SK-N-SH (cell line): ENCODE measurements at regions not wholly inside any gene's neighbourhood (a gene's known extent, or its start where the extent isn't known, plus 50 kb on each side); places are given as distances from the start of the nearest gene placed in this dataset.

Experiments
- CTCF ChIA-PET: fragments of 300-600, 350-600 bp; formaldehyde crosslinking; extraction: SDS; loops from one replicate; lab custom pipeline; 2021; lab: Yijun Ruan, JAX
- POLR2A ChIA-PET: fragments of 350-600 bp; sonication (Branson Sonifier 250); formaldehyde crosslinking; extraction: SDS; loops from one replicate; lab custom pipeline; 2020; ENCODE audit warnings: antibody characterized with exemption, inconsistent platforms; lab: Yijun Ruan, JAX
- DNase-seq: peaks from one replicate; pipeline ENCODE4 v3.0.0; 2012
- H2AFZ ChIP-seq: fragments of 200-600 bp; sonication (generic); 2 replicates; pipeline ENCODE4 v1.8.1; 2016; ENCODE audit warnings: antibody characterized with exemption, mild to moderate bottlenecking, low read depth
- H3F3A ChIP-seq: fragments of 200-600 bp; sonication (generic); replicated peaks from 2 replicates; pipeline ENCODE3; 2016; ENCODE audit warnings: antibody characterized with exemption, mild to moderate bottlenecking; ENCODE audit not compliant: insufficient read depth
- H3K27ac ChIP-seq, 2 experiments: fragments of 200-500 bp in 1 of 2; fragments of 200-600 bp in 1 of 2; sonication (Bioruptor generic) in 1 of 2; sonication (generic), shearing (Covaris generic) in 1 of 2; 2 replicates each; pipeline versions ENCODE4 v1.5.1 to v1.6.1; 2014 to 2016; ENCODE audit warnings: low read depth in 2 of 2, inconsistent platforms in 1 of 2, low read length in 1 of 2, mild to moderate bottlenecking in 1 of 2, mixed read lengths in 1 of 2
- H3K27me3 ChIP-seq: fragments of 200-600 bp; sonication (generic), shearing (Covaris generic); 2 replicates; pipeline ENCODE4 v1.6.1; 2016; ENCODE audit warnings: mixed run types; ENCODE audit not compliant: insufficient read depth
- H3K36me3 ChIP-seq, 2 experiments: fragments of 200-500 bp in 1 of 2; fragments of 200-600 bp in 1 of 2; sonication (Bioruptor generic) in 1 of 2; sonication (generic) in 1 of 2; replicated peaks in 1 of 2; 2 replicates each; pipeline versions ENCODE3 to v1.5.1; 2014 to 2016; ENCODE audit warnings: low read length in 1 of 2, mild to moderate bottlenecking in 1 of 2; ENCODE audit not compliant: insufficient read depth in 2 of 2, control insufficient read depth in 1 of 2
- H3K4me1 ChIP-seq, 2 experiments: fragments of 200-500 bp in 1 of 2; fragments of 200-600 bp in 1 of 2; sonication (Bioruptor generic) in 1 of 2; sonication (generic), shearing (Covaris generic) in 1 of 2; 2 replicates each; pipeline versions ENCODE4 v1.5.1 to v1.6.1; 2014 to 2016; ENCODE audit warnings: low read depth in 1 of 2, low read length in 1 of 2, mixed run types in 1 of 2; ENCODE audit not compliant: insufficient read depth in 2 of 2, control insufficient read depth in 1 of 2
- H3K4me2 ChIP-seq: fragments of 200-600 bp; sonication (generic), shearing (Covaris generic); 2 replicates; pipeline ENCODE4 v1.6.1; 2017; ENCODE audit warnings: mixed run types
- H3K4me3 ChIP-seq, 2 experiments: fragments of 200-500 bp in 1 of 2; fragments of 200-600 bp in 1 of 2; sonication (Bioruptor generic) in 1 of 2; sonication (generic), shearing (Covaris generic) in 1 of 2; 2 replicates each; pipeline versions ENCODE4 v1.5.1 to v1.8.1; 2014 to 2016; ENCODE audit warnings: low read depth in 2 of 2, inconsistent platforms in 1 of 2, low read length in 1 of 2, mild to moderate bottlenecking in 1 of 2, mixed read lengths in 1 of 2, moderate library complexity in 1 of 2
- H3K79me2 ChIP-seq: fragments of 200-600 bp; sonication (generic); 2 replicates; pipeline ENCODE4 v1.8.1; 2017; ENCODE audit warnings: mild to moderate bottlenecking; ENCODE audit not compliant: insufficient read depth
- H3K9ac ChIP-seq: fragments of 200-600 bp; sonication (generic); 2 replicates; pipeline ENCODE4 v1.6.1; 2017; ENCODE audit warnings: mixed run types
- H3K9me2 ChIP-seq: fragments of 200-600 bp; sonication (generic); 2 replicates; pipeline ENCODE4 v1.6.1; 2017; ENCODE audit warnings: mixed run types
- H3K9me3 ChIP-seq: fragments of 200-600 bp; sonication (generic); 2 replicates; pipeline ENCODE4 v1.6.1; 2017; ENCODE audit warnings: mixed run types, mild to moderate bottlenecking, moderate library complexity
- H4K20me1 ChIP-seq: fragments of 200-600 bp; sonication (generic); 2 replicates; pipeline ENCODE4 v1.6.1; 2017; ENCODE audit warnings: mild to moderate bottlenecking, mixed run types; ENCODE audit not compliant: insufficient read depth
- CHD2 ChIP-seq: fragments of 150-350 bp; IDR thresholded peaks from 2 replicates; pipeline ENCODE4 v1.6.1; 2018; ENCODE audit warnings: low read length; ENCODE audit not compliant: partially characterized antibody
- EZH2phosphoT487 ChIP-seq: fragments of 200-600 bp; sonication (generic); IDR thresholded peaks from 2 replicates; pipeline ENCODE4 v1.6.1; 2017; ENCODE audit warnings: low read depth, mixed run types, mild to moderate bottlenecking, antibody characterized with exemption, moderate library complexity, borderline replicate concordance
- FOSL2 ChIP-seq: IDR thresholded peaks from 2 replicates; pipeline ENCODE4 v1.4.0; 2012; ENCODE audit warnings: low read depth, mild to moderate bottlenecking, moderate library complexity, borderline replicate concordance
- FOXJ3 ChIP-seq: sonication (generic); formaldehyde crosslinking; IDR thresholded peaks from 2 replicates; pipeline ENCODE4 v1.5.1; 2020; ENCODE audit warnings: mild to moderate bottlenecking, missing genetic modification reagents
- GATA2 ChIP-seq: sonication (generic); formaldehyde crosslinking; IDR thresholded peaks from 2 replicates; pipeline ENCODE4 v1.5.0; 2020; ENCODE audit warnings: mild to moderate bottlenecking, missing genetic modification reagents
- RCOR1 ChIP-seq: fragments of 150-350 bp; IDR thresholded peaks from 2 replicates; pipeline ENCODE4 v1.6.1; 2017; ENCODE audit warnings: antibody characterized with exemption, low read length
- RFX5 ChIP-seq: IDR thresholded peaks from 2 replicates; pipeline ENCODE4 v1.6.1; 2012; ENCODE audit warnings: mild to moderate bottlenecking, improper control_type of control experiment, low read length
- RXRA ChIP-seq: IDR thresholded peaks from 2 replicates; pipeline ENCODE4 v1.4.0; 2012; ENCODE audit warnings: low read depth, mild to moderate bottlenecking, borderline replicate concordance
- SIN3A ChIP-seq: IDR thresholded peaks from 2 replicates; pipeline ENCODE4 v1.6.1; 2012; ENCODE audit warnings: low read depth, mild to moderate bottlenecking, low read length, moderate library complexity, borderline replicate concordance
- TCF12 ChIP-seq: IDR thresholded peaks from 2 replicates; pipeline ENCODE4 v1.4.0; 2012
- WGBS: methylation state at CpG from one replicate; pipeline ENCODE4 v1.1.6; 2017; ENCODE audit warnings: low lambda C conversion rate; 5-methylcytosine and 5-hydroxymethylcytosine counted together
- TF ChIP-seq, protein P1 (sequence below): IDR thresholded peaks from 2 replicates; pipeline ENCODE4; 2012
- TF ChIP-seq, protein P2 (sequence below): IDR thresholded peaks from 2 replicates; pipeline ENCODE4 v1.6.1; 2012; ENCODE audit warnings: mild to moderate bottlenecking, low read depth, low read length, moderate library complexity
- TF ChIP-seq, protein P3 (sequence below): IDR thresholded peaks from 2 replicates; pipeline ENCODE4 v1.4.0; 2012; ENCODE audit warnings: low read depth
- TF ChIP-seq, protein P4 (sequence below): IDR thresholded peaks from 2 replicates; pipeline ENCODE4 v1.4.0; 2012; ENCODE audit warnings: low read depth, borderline replicate concordance
- TF ChIP-seq, protein P5 (sequence below): fragments of 150-350 bp; IDR thresholded peaks from 2 replicates; pipeline ENCODE4 v1.6.1; 2016; ENCODE audit warnings: mild to moderate bottlenecking, low read depth, low read length

DNA sequence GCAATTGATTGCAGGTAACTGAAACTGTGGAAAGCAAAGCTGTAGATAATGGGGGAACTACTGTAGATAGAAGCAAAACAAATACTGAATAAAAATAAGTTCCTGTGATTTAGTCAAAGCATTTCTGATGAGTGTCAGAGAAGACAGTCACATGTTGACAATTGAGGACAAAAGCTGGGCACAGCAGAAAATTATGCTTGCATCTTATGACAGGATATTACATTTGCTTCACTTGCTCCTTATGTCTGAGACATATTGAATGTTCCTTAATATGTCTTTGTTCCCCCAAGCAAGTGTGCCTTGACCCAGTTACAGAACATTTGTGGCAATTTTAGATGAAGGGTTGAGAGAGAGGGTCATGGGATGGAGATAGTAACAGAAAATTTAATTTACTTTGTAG is 526.0 kb upstream of the B3GALT2 start:
- POLR2A ChIA-PET, result no interaction called here
- CTCF ChIA-PET, result no interaction called here

DNA sequence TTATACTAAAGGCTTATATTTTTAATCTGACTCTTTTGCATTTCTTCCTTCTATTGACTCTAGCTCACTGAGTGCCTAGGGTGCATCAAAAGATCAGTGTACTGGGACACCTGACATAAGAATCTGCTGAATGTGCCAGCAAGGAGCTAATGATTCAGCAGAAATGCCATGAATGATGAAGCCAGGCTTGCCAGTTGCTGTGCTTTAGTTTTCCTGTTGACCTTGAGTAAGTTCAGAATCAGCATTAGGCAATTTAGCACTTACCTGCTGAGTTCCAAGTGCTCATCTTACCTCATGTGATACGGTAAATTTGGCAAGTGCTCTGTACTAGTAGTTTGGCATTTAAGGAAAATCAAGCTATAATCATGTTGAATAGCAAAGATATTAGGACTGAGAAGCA is 523.2 kb upstream of the B3GALT2 start:
- Histone ChIP-seq H3K4me1 (no peaks in the 10 kb centered on the region), H3K27ac (no peak overlapping the region), H3K79me2 (no peaks in the 10 kb centered on the region), H3K36me3 (no peaks in the 10 kb centered on the region), H3K9me3 (no peaks in the 10 kb centered on the region), H3K4me2 (no peak overlapping the region), H3K4me3 (no peak overlapping the region), H3K27me3 (no peaks in the 10 kb centered on the region), H4K20me1 (no peaks in the 10 kb centered on the region), H3K9ac (no peak overlapping the region), H3K9me2 (no peaks in the 10 kb centered on the region), H3F3A (no peaks in the 10 kb centered on the region), H2AFZ (no peak overlapping the region)
- 30% methylated on average over 1 of the region's 1 CpG for WGBS
- POLR2A ChIA-PET, result no interaction called here
- CTCF ChIA-PET, result no interaction called here
- no peak for TF ChIP-seq FOXJ3
- TF ChIP-seq CHD2, result no peak
- TF ChIP-seq, protein P1, sequence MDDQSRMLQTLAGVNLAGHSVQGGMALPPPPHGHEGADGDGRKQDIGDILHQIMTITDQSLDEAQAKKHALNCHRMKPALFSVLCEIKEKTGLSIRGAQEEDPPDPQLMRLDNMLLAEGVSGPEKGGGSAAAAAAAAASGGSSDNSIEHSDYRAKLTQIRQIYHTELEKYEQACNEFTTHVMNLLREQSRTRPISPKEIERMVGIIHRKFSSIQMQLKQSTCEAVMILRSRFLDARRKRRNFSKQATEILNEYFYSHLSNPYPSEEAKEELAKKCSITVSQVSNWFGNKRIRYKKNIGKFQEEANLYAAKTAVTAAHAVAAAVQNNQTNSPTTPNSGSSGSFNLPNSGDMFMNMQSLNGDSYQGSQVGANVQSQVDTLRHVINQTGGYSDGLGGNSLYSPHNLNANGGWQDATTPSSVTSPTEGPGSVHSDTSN, result no peak
- TF ChIP-seq, protein P2, sequence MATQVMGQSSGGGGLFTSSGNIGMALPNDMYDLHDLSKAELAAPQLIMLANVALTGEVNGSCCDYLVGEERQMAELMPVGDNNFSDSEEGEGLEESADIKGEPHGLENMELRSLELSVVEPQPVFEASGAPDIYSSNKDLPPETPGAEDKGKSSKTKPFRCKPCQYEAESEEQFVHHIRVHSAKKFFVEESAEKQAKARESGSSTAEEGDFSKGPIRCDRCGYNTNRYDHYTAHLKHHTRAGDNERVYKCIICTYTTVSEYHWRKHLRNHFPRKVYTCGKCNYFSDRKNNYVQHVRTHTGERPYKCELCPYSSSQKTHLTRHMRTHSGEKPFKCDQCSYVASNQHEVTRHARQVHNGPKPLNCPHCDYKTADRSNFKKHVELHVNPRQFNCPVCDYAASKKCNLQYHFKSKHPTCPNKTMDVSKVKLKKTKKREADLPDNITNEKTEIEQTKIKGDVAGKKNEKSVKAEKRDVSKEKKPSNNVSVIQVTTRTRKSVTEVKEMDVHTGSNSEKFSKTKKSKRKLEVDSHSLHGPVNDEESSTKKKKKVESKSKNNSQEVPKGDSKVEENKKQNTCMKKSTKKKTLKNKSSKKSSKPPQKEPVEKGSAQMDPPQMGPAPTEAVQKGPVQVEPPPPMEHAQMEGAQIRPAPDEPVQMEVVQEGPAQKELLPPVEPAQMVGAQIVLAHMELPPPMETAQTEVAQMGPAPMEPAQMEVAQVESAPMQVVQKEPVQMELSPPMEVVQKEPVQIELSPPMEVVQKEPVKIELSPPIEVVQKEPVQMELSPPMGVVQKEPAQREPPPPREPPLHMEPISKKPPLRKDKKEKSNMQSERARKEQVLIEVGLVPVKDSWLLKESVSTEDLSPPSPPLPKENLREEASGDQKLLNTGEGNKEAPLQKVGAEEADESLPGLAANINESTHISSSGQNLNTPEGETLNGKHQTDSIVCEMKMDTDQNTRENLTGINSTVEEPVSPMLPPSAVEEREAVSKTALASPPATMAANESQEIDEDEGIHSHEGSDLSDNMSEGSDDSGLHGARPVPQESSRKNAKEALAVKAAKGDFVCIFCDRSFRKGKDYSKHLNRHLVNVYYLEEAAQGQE, result no peak
- TF ChIP-seq TCF12, result no peak
- TF ChIP-seq, protein P3, sequence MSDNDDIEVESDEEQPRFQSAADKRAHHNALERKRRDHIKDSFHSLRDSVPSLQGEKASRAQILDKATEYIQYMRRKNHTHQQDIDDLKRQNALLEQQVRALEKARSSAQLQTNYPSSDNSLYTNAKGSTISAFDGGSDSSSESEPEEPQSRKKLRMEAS, result no peak
- TF ChIP-seq, protein P4, sequence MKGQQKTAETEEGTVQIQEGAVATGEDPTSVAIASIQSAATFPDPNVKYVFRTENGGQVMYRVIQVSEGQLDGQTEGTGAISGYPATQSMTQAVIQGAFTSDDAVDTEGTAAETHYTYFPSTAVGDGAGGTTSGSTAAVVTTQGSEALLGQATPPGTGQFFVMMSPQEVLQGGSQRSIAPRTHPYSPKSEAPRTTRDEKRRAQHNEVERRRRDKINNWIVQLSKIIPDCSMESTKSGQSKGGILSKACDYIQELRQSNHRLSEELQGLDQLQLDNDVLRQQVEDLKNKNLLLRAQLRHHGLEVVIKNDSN, result no peak
- TF ChIP-seq GATA2, result no peak
- TF ChIP-seq RXRA, result no peak
- no peak for TF ChIP-seq RCOR1
- TF ChIP-seq, protein P5, sequence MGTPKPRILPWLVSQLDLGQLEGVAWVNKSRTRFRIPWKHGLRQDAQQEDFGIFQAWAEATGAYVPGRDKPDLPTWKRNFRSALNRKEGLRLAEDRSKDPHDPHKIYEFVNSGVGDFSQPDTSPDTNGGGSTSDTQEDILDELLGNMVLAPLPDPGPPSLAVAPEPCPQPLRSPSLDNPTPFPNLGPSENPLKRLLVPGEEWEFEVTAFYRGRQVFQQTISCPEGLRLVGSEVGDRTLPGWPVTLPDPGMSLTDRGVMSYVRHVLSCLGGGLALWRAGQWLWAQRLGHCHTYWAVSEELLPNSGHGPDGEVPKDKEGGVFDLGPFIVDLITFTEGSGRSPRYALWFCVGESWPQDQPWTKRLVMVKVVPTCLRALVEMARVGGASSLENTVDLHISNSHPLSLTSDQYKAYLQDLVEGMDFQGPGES, result no peak
- TF ChIP-seq SIN3A, result no peak
- no peak for TF ChIP-seq RFX5
- DNase-seq, result no peak

More for the DNA sequence above, 526.0 kb upstream of the B3GALT2 start:
- H3K27me3 ChIP-seq, result no peaks in the 10 kb centered on the region
- no peaks in the 10 kb centered on the region for H3K36me3 ChIP-seq
- no peak for DNase-seq
- H3K9ac ChIP-seq, result no peak overlapping the region
- H3K79me2 ChIP-seq, result no peaks in the 10 kb centered on the region
- no peaks in the 10 kb centered on the region for H3K9me3 ChIP-seq
- H3K4me1 ChIP-seq, result no peaks in the 10 kb centered on the region
- TF ChIP-seq FOSL2, result no peak
- TF ChIP-seq EZH2phosphoT487, result no peak
- no peaks in the 10 kb centered on the region for H3F3A ChIP-seq
- no peak overlapping the region for H3K4me2 ChIP-seq
- no peak overlapping the region for H2AFZ ChIP-seq
- H3K4me3 ChIP-seq, result no peak overlapping the region
- no peaks in the 10 kb centered on the region for H3K9me2 ChIP-seq
- H3K27ac ChIP-seq, result no peak overlapping the region
- H4K20me1 ChIP-seq, result no peaks in the 10 kb centered on the region
